DOHH2 (cell line): ENCODE measurements at regions not wholly inside any gene's neighbourhood (a gene's known extent, or its start where the extent isn't known, plus 50 kb on each side); places are given as distances from the start of the nearest gene placed in this dataset.

Source experiments
- H3F3A ChIP-seq: fragments of 200-600 bp; sonication (generic), shearing (Covaris generic); 2 replicates; pipeline ENCODE4 v1.6.0; 2016; ENCODE audit warnings: antibody characterized with exemption, mild to moderate bottlenecking; ENCODE audit not compliant: control insufficient read depth, insufficient read depth
- H3K27ac ChIP-seq: fragments of 200-600 bp; sonication (generic); 2 replicates; pipeline ENCODE4 v1.5.1; 2014; ENCODE audit warnings: low read depth, mild to moderate bottlenecking, low read length, moderate library complexity
- H3K27me3 ChIP-seq: fragments of 200-600 bp; sonication (generic); 2 replicates; pipeline ENCODE4 v1.6.1; 2014; ENCODE audit warnings: mild to moderate bottlenecking, low read length, mixed read lengths; ENCODE audit not compliant: control insufficient read depth
- H3K36me3 ChIP-seq: fragments of 200-600 bp; sonication (generic); 2 replicates; pipeline ENCODE4 v1.6.1; 2014; ENCODE audit warnings: mild to moderate bottlenecking, low read length, moderate library complexity, mixed read lengths; ENCODE audit not compliant: control insufficient read depth
- H3K4me1 ChIP-seq: fragments of 200-600 bp; sonication (generic); 2 replicates; pipeline ENCODE4 v1.6.1; 2014; ENCODE audit warnings: mild to moderate bottlenecking, low read length, mixed read lengths; ENCODE audit not compliant: control insufficient read depth
- H3K4me2 ChIP-seq: fragments of 200-600 bp; sonication (generic); 2 replicates; pipeline ENCODE4 v1.6.0; 2014; ENCODE audit warnings: mild to moderate bottlenecking, low read length, moderate library complexity
- H3K4me3 ChIP-seq: fragments of 200-600 bp; sonication (generic); 2 replicates; pipeline ENCODE4 v1.5.1; 2014; ENCODE audit warnings: mild to moderate bottlenecking, low read length, mixed read lengths
- H3K79me2 ChIP-seq: fragments of 200-600 bp; sonication (generic); 2 replicates; pipeline ENCODE4 v1.6.1; 2014; ENCODE audit warnings: mild to moderate bottlenecking, low read length, mixed read lengths; ENCODE audit not compliant: control insufficient read depth
- H3K9me2 ChIP-seq: fragments of 200-600 bp; sonication (generic); replicated peaks from 2 replicates; pipeline ENCODE4 v1.6.1; 2014; ENCODE audit warnings: mild to moderate bottlenecking, low read length, mixed read lengths; ENCODE audit not compliant: control insufficient read depth
- H3K9me3 ChIP-seq: fragments of 200-600 bp; sonication (generic); 2 replicates; pipeline ENCODE4 v1.6.1; 2014; ENCODE audit warnings: antibody characterized with exemption, low read length, mixed read lengths; ENCODE audit not compliant: control insufficient read depth, insufficient read depth
- H4K20me1 ChIP-seq: fragments of 200-600 bp; sonication (generic); 2 replicates; pipeline ENCODE4 v1.6.0; 2014; ENCODE audit warnings: low read depth, mild to moderate bottlenecking, antibody characterized with exemption, low read length, moderate library complexity; ENCODE audit not compliant: control insufficient read depth, insufficient read depth
- CTCF ChIP-seq: fragments of 200-600 bp; sonication (generic); IDR thresholded peaks from one replicate; pipeline ENCODE4 v1.5.1; 2014; ENCODE audit warnings: antibody characterized with exemption, mild to moderate bottlenecking, low read depth, low read length; ENCODE audit not compliant: poor library complexity, severe bottlenecking
- EZH2phosphoT487 ChIP-seq: fragments of 200-600 bp; sonication (generic); IDR thresholded peaks from 2 replicates; pipeline ENCODE4 v1.6.1; 2017; ENCODE audit warnings: borderline replicate concordance, mild to moderate bottlenecking, antibody characterized with exemption, low read length, moderate library complexity, mixed read lengths

- no peak overlapping the region for H3K4me2 ChIP-seq
Measured at GRCh38 chrX:46209768-46210167, 335.5 kb downstream of the ZNF674 start.

GRCh38 chrX:46209037-46209436 lies 336.2 kb downstream of the ZNF674 start:
- Histone ChIP-seq H3K9me2 (no peaks in the 10 kb centered on the region), H3K4me1 (no peaks in the 10 kb centered on the region), H3K79me2 (no peaks in the 10 kb centered on the region), H3K27me3 (no peaks in the 10 kb centered on the region), H3K36me3 (no peaks in the 10 kb centered on the region), H3K4me3 (no peak overlapping the region), H4K20me1 (no peaks in the 10 kb centered on the region), H3K4me2 (no peak overlapping the region), H3F3A (no peaks in the 10 kb centered on the region), H3K27ac (no peak overlapping the region), H3K9me3 (no peaks in the 10 kb centered on the region)
- TF ChIP-seq EZH2phosphoT487 = no peak
- TF ChIP-seq CTCF = no peak

More at GRCh38 chrX:46209768-46210167, 335.5 kb downstream of the ZNF674 start:
- no peaks in the 10 kb centered on the region for H3K9me2 ChIP-seq
- H3F3A ChIP-seq = no peaks in the 10 kb centered on the region
- no peaks in the 10 kb centered on the region for H3K79me2 ChIP-seq
- no peaks in the 10 kb centered on the region for H3K9me3 ChIP-seq
- H3K36me3 ChIP-seq = no peaks in the 10 kb centered on the region
- no peaks in the 10 kb centered on the region for H3K27me3 ChIP-seq
- H3K4me1 ChIP-seq = no peaks in the 10 kb centered on the region
- no peak overlapping the region for H3K27ac ChIP-seq
- no peak overlapping the region for H3K4me3 ChIP-seq
- TF ChIP-seq CTCF (no peak), EZH2phosphoT487 (no peak)
- H4K20me1 ChIP-seq = no peaks in the 10 kb centered on the region

GRCh38 chrX:46208225-46208854 lies 336.9 kb downstream of the ZNF674 start:
- no peak for TF ChIP-seq CTCF
- no peak for TF ChIP-seq EZH2phosphoT487
- Histone ChIP-seq H3K9me3 (no peaks in the 10 kb centered on the region), H3K36me3 (no peaks in the 10 kb centered on the region), H3K79me2 (no peaks in the 10 kb centered on the region), H3K9me2 (no peaks in the 10 kb centered on the region), H3K27me3 (no peaks in the 10 kb centered on the region), H3K27ac (no peak overlapping the region), H3F3A (no peaks in the 10 kb centered on the region), H3K4me1 (no peaks in the 10 kb centered on the region), H4K20me1 (no peaks in the 10 kb centered on the region), H3K4me2 (no peak overlapping the region), H3K4me3 (no peak overlapping the region)
